ENCODE measurements at regions not wholly inside any gene's neighbourhood (a gene's known extent, or its start where the extent isn't known, plus 50 kb on each side); places are given as distances from the start of the nearest gene placed in this dataset.
"Not testable (repeated sequence)": the region's sequence is repeated elsewhere in the genome, so short reads cannot be mapped to it uniquely, and the experiment has no call there.

GRCh38 chr7:101679653-101680173, 50.6 kb upstream of the MYL10 start:
- TF ChIP-seq CTCF (IDR thresholded peaks at IDR 0.05; ENCODE audit: extremely low read depth in 1 of 2, insufficient read depth in 1 of 2, low read depth in 1 of 2, low read length in 2 of 2); POLR2A (IDR thresholded peaks at IDR 0.05; ENCODE audit: low read depth, low read length); POLR2AphosphoS5 (IDR thresholded peaks at IDR 0.05; ENCODE audit: insufficient read depth, low read depth, low read length); JUN (IDR thresholded peaks at IDR 0.05; ENCODE audit: borderline replicate concordance, insufficient read depth, insufficient read length, low read depth); MAX (IDR thresholded peaks at IDR 0.05; ENCODE audit: insufficient read depth, insufficient read length): not testable (repeated sequence)
